ENCODE measurements at regions not wholly inside any gene's neighbourhood (a gene's known extent, or its start where the extent isn't known, plus 50 kb on each side); places are given as distances from the start of the nearest gene placed in this dataset.

- Histone ChIP-seq H3K9ac (ENCODE audit: low read length) (no peak overlapping the region), H3K9me3 (ENCODE audit: low read length) (no peaks in the 10 kb centered on the region), H3K4me1 (ENCODE audit: insufficient read depth, low read length, severe bottlenecking) (no peaks in the 10 kb centered on the region), H2AFZ (ENCODE audit: low read length) (no peak overlapping the region), H3F3A (ENCODE audit: insufficient read depth, low read length) (no peaks in the 10 kb centered on the region), H3K79me2 (ENCODE audit: insufficient read depth, low read length) (no peaks in the 10 kb centered on the region), H3K4me2 (ENCODE audit: low read length) (no peak overlapping the region), H3K9me2 (ENCODE audit: low read depth, low read length) (no peaks in the 10 kb centered on the region), H3K27ac (ENCODE audit: low read depth, low read length, poor library complexity, severe bottlenecking) (no peak overlapping the region), H3K4me3 (ENCODE audit: low read depth, low read length, poor library complexity, severe bottlenecking) (no peak overlapping the region), H3K27me3 (ENCODE audit: insufficient read depth, low read length) (no peaks in the 10 kb centered on the region), H3K36me3 (ENCODE audit: insufficient read depth, low read length) (no peaks in the 10 kb centered on the region), H4K20me1 (ENCODE audit: insufficient read depth, low read length) (no peaks in the 10 kb centered on the region)
- TF ChIP-seq EZH2 (IDR thresholded peaks at IDR 0.05; ENCODE audit: borderline replicate concordance, low read length) (no peak), CTCF (IDR thresholded peaks at IDR 0.05; ENCODE audit: low read length) (no peak)
Measured at GRCh38 chr7:96530786-96531185, 178.9 kb downstream of the SEM1 start.

GRCh38 chr7:96527133-96527827 is 182.4 kb downstream of the SEM1 start:
- no peak overlapping the region for H3K9ac ChIP-seq (ENCODE audit: low read length)

GRCh38 chr7:96526496-96526895 is 183.2 kb downstream of the SEM1 start:
- no peaks in the 10 kb centered on the region for H3K9me2 ChIP-seq (ENCODE audit: low read depth, low read length)
- no peaks in the 10 kb centered on the region for H3K79me2 ChIP-seq (ENCODE audit: insufficient read depth, low read length)
- H3K4me3 ChIP-seq (ENCODE audit: low read depth, low read length, poor library complexity, severe bottlenecking): no peak overlapping the region
- no peaks in the 10 kb centered on the region for H3K9me3 ChIP-seq (ENCODE audit: low read length)
- H3K4me2 ChIP-seq (ENCODE audit: low read length): no peak overlapping the region
- H2AFZ ChIP-seq (ENCODE audit: low read length): no peak overlapping the region
- H4K20me1 ChIP-seq (ENCODE audit: insufficient read depth, low read length): no peaks in the 10 kb centered on the region
- TF ChIP-seq CTCF (IDR thresholded peaks at IDR 0.05; ENCODE audit: low read length) (no peak), EZH2 (IDR thresholded peaks at IDR 0.05; ENCODE audit: borderline replicate concordance, low read length) (no peak)
- no peaks in the 10 kb centered on the region for H3K4me1 ChIP-seq (ENCODE audit: insufficient read depth, low read length, severe bottlenecking)
- no peaks in the 10 kb centered on the region for H3F3A ChIP-seq (ENCODE audit: insufficient read depth, low read length)
- no peaks in the 10 kb centered on the region for H3K36me3 ChIP-seq (ENCODE audit: insufficient read depth, low read length)
- no peaks in the 10 kb centered on the region for H3K27me3 ChIP-seq (ENCODE audit: insufficient read depth, low read length)
- H3K27ac ChIP-seq (ENCODE audit: low read depth, low read length, poor library complexity, severe bottlenecking): no peak overlapping the region
- no peak overlapping the region for H3K9ac ChIP-seq (ENCODE audit: low read length)

More at GRCh38 chr7:96527133-96527827, 182.4 kb downstream of the SEM1 start:
- no peak overlapping the region for H2AFZ ChIP-seq (ENCODE audit: low read length)
- no peak overlapping the region for H3K27ac ChIP-seq (ENCODE audit: low read depth, low read length, poor library complexity, severe bottlenecking)
- H3K9me3 ChIP-seq (ENCODE audit: low read length): no peaks in the 10 kb centered on the region
- TF ChIP-seq CTCF (IDR thresholded peaks at IDR 0.05; ENCODE audit: low read length) (no peak), EZH2 (IDR thresholded peaks at IDR 0.05; ENCODE audit: borderline replicate concordance, low read length) (no peak)
- no peaks in the 10 kb centered on the region for H3K79me2 ChIP-seq (ENCODE audit: insufficient read depth, low read length)
- no peaks in the 10 kb centered on the region for H3K9me2 ChIP-seq (ENCODE audit: low read depth, low read length)
- no peak overlapping the region for H3K4me2 ChIP-seq (ENCODE audit: low read length)
- H4K20me1 ChIP-seq (ENCODE audit: insufficient read depth, low read length): no peaks in the 10 kb centered on the region
- H3K4me3 ChIP-seq (ENCODE audit: low read depth, low read length, poor library complexity, severe bottlenecking): no peak overlapping the region
- H3K4me1 ChIP-seq (ENCODE audit: insufficient read depth, low read length, severe bottlenecking): no peaks in the 10 kb centered on the region
- no peaks in the 10 kb centered on the region for H3K27me3 ChIP-seq (ENCODE audit: insufficient read depth, low read length)
- H3F3A ChIP-seq (ENCODE audit: insufficient read depth, low read length): no peaks in the 10 kb centered on the region
- no peaks in the 10 kb centered on the region for H3K36me3 ChIP-seq (ENCODE audit: insufficient read depth, low read length)

Measured in OCI-LY1 (cell line).